Upper lobe of left lung (tissue), 6 donors: ENCODE measurements at regions not wholly inside any gene's neighbourhood (a gene's known extent, or its start where the extent isn't known, plus 50 kb on each side); places are given as distances from the start of the nearest gene placed in this dataset.
"Not testable (repeated sequence)": the region's sequence is repeated elsewhere in the genome, so short reads cannot be mapped to it uniquely, and the experiment has no call there.

ENCODE experiments used
- ATAC-seq, 2 donors: fragments of 200-7000 bp; cut with Tn5 transposase; one replicate each; pipeline ENCODE4 v1.9.1; 2022; ENCODE audit warnings: mild to moderate bottlenecking in 2 of 2, moderate library complexity in 2 of 2; ENCODE audit not compliant: low FRiP score in 2 of 2
- DNase-seq, 2 donors: peaks; one replicate each; pipeline ENCODE4 v3.0.0-alpha.2; 2019 to 2020
- H3K27ac ChIP-seq, 4 donors: fragments of 200-600 bp; sonication (generic); one replicate each; pipeline ENCODE4 v1.5.1; 2016 to 2019
- H3K27me3 ChIP-seq, 4 donors: fragments of 200-600 bp; sonication (generic); one replicate each; pipeline ENCODE4 v1.5.1; 2017 to 2019
- H3K36me3 ChIP-seq, 4 donors: fragments of 200-600 bp; sonication (generic); one replicate each; pipeline ENCODE4 v1.5.1; 2016 to 2019
- H3K4me1 ChIP-seq, 4 donors: fragments of 200-600 bp; sonication (generic); one replicate each; pipeline ENCODE4 v1.5.1; 2018 to 2019
- H3K4me3 ChIP-seq, 4 donors: fragments of 200-600 bp; sonication (generic); one replicate each; pipeline ENCODE4 v1.5.1; 2017 to 2019; ENCODE audit warnings: mild to moderate bottlenecking in 2 of 4, moderate library complexity in 1 of 4
- H3K9me3 ChIP-seq, 4 donors: fragments of 200-600 bp; sonication (generic); one replicate each; pipeline ENCODE4 v1.5.1; 2018 to 2019
- EP300 ChIP-seq, 4 donors: sonication (generic); formaldehyde crosslinking; IDR thresholded peaks; one replicate each; pipeline ENCODE4 v1.5.1; 2017; ENCODE audit warnings: antibody characterized with exemption in 4 of 4, control low read depth in 2 of 4
- POLR2A ChIP-seq, 4 donors: fragments of 450-650 bp; IDR thresholded peaks; one replicate each; pipeline ENCODE4 v1.5.1; 2016 to 2017; ENCODE audit warnings: antibody characterized with exemption in 4 of 4, mild to moderate bottlenecking in 2 of 4
- POLR2AphosphoS5 ChIP-seq, 2 donors: sonication (generic); formaldehyde crosslinking; IDR thresholded peaks; one replicate each; pipeline ENCODE4 v1.5.1; 2017; ENCODE audit warnings: antibody characterized with exemption in 2 of 2
- WGBS, 2 donors: methylation state at CpG; one replicate each; pipeline ENCODE4 v1.1.5; 2017 to 2018; 5-methylcytosine and 5-hydroxymethylcytosine counted together
- TF ChIP-seq, protein P1 (sequence below), 6 experiments: fragments of 450-650 bp in 4 of 6; fragments of 200-600 bp in 2 of 6; sonication (generic) in 2 of 6; IDR thresholded peaks; one replicate each; pipeline ENCODE4 v1.5.1; 2016 to 2019; ENCODE audit warnings: antibody characterized with exemption in 6 of 6
- donor health status: DM: no; HTN: no; CAD: no; lungs with moderate emphysema.
- donor health status: DM: no; HTN: yes; CAD: no; lungs with severe emphysema.

- no peak for DNase-seq
- no peak overlapping the region for H3K27ac ChIP-seq
These were observed 868.0 kb downstream of the KCNMA1 start for GRCh38 chr10:76769582-76769981.

DNA sequence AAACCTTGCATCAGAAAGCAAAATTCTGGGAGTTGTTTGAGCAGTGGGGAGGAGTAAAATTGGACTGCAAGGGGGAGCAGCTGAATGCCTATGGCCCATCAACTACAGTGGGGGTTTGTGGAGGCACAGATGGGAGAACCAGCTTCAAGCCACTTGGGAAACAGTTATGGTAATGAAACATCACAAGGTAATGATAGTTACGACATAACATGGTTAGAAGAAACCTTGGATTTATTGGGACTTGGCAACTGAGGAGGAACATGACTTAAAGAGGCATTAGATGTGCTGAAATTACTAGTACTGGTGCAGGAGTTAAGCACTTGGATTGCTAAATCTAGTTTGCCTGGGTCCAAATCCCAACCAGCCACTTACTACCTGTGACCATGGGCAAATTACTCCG, 868.4 kb downstream of the KCNMA1 start:
- no peaks in the 10 kb centered on the region for H3K36me3 ChIP-seq
- no peak overlapping the region for H3K27ac ChIP-seq
- no peak overlapping the region for H3K4me3 ChIP-seq
- WGBS, 2 donors, result 95 to 96% methylated on average over 2 of the region's 2 CpGs
- H3K9me3 ChIP-seq, result peaks cover 0 to 2% (median 0%) of the 10 kb centered on the region in 4 donors
- H3K27me3 ChIP-seq, result no peaks in the 10 kb centered on the region
- ATAC-seq (no peak), DNase-seq (no peak)
- TF ChIP-seq POLR2A (IDR thresholded peaks at IDR 0.05) (no peak), EP300 (IDR thresholded peaks at IDR 0.05) (no peak), POLR2AphosphoS5 (IDR thresholded peaks at IDR 0.05) (no peak)
- TF ChIP-seq, protein P1, sequence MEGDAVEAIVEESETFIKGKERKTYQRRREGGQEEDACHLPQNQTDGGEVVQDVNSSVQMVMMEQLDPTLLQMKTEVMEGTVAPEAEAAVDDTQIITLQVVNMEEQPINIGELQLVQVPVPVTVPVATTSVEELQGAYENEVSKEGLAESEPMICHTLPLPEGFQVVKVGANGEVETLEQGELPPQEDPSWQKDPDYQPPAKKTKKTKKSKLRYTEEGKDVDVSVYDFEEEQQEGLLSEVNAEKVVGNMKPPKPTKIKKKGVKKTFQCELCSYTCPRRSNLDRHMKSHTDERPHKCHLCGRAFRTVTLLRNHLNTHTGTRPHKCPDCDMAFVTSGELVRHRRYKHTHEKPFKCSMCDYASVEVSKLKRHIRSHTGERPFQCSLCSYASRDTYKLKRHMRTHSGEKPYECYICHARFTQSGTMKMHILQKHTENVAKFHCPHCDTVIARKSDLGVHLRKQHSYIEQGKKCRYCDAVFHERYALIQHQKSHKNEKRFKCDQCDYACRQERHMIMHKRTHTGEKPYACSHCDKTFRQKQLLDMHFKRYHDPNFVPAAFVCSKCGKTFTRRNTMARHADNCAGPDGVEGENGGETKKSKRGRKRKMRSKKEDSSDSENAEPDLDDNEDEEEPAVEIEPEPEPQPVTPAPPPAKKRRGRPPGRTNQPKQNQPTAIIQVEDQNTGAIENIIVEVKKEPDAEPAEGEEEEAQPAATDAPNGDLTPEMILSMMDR (IDR thresholded peaks at IDR 0.05), result no peak
- no peaks in the 10 kb centered on the region for H3K4me1 ChIP-seq

More at GRCh38 chr10:76769582-76769981, 868.0 kb downstream of the KCNMA1 start:
- Histone ChIP-seq H3K27me3 (no peaks in the 10 kb centered on the region), H3K9me3 (peaks cover 0 to 6% (median 0%) of the 10 kb centered on the region in 4 donors), H3K4me3 (no peak overlapping the region), H3K4me1 (no peaks in the 10 kb centered on the region), H3K36me3 (no peaks in the 10 kb centered on the region)
- ATAC-seq, result no peak
- TF ChIP-seq EP300 (IDR thresholded peaks at IDR 0.05), result no peak
- TF ChIP-seq POLR2AphosphoS5 (IDR thresholded peaks at IDR 0.05), result no peak
- no peak for TF ChIP-seq POLR2A (IDR thresholded peaks at IDR 0.05)
- TF ChIP-seq, protein P1 (IDR thresholded peaks at IDR 0.05), result no peak

DNA sequence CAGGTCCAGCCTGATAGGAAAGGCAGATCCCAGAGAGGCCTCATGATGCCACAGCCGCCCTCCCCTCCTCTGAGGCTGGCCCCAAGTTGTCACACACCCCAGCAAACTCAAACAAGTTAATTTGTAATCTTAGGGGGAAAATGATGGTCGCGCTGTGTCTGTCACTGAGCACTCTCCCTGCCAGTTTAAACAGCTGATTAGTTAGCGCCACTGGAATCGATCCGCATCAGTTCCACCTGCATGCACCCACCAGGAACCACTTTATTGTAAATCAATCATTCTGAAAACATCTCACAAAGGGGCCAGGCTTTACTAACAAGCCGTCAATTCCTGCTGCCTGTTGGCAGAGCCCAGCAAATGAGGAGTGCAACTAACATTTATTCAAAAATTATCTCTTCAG, 870.9 kb downstream of the KCNMA1 start:
- Histone ChIP-seq H3K9me3 (no peaks in the 10 kb centered on the region), H3K27ac (no peak overlapping the region), H3K4me1 (no peaks in the 10 kb centered on the region), H3K36me3 (no peaks in the 10 kb centered on the region), H3K27me3 (no peaks in the 10 kb centered on the region), H3K4me3 (no peak overlapping the region)
- 89 to 98% methylated on average over 7 of the region's 7 CpGs for WGBS, 2 donors
- TF ChIP-seq POLR2A (IDR thresholded peaks at IDR 0.05) (no peak), EP300 (IDR thresholded peaks at IDR 0.05) (no peak), POLR2AphosphoS5 (IDR thresholded peaks at IDR 0.05) (no peak)
- TF ChIP-seq, protein P1 (IDR thresholded peaks at IDR 0.05), result no peak
- ATAC-seq, result no peak
- DNase-seq, result no peak

DNA sequence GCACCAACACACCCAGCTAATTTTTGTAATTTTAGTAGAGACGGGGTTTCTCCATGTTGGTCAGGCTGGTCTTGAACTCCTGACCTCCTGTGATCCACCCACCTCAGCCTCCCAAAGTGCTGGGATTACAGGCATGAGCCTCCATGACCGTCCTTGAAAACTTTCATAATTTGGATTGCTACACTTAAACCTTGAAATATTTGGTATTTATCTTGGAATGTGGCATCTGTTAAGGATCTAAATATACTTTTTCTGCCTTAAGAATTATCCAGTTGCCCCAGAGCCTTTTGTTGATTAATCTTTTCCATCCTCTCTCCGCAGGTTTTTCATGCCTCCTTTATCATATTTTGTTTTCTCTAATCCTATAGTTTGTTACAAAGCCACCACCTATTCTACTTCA, 872.7 kb downstream of the KCNMA1 start:
- not testable (repeated sequence) for H3K9me3 ChIP-seq, H3K27ac ChIP-seq, H3K4me3 ChIP-seq, DNase-seq, ATAC-seq, H3K27me3 ChIP-seq, H3K36me3 ChIP-seq, H3K4me1 ChIP-seq
- 82 to 85% methylated on average over 3 of the region's 3 CpGs for WGBS, 2 donors

GRCh38 chr10:76764177-76764576, 873.4 kb downstream of the KCNMA1 start:
- Histone ChIP-seq H3K27ac (no peak overlapping the region), H3K27me3 (no peaks in the 10 kb centered on the region), H3K4me1 (no peaks in the 10 kb centered on the region), H3K4me3 (no peak overlapping the region), H3K36me3 (no peaks in the 10 kb centered on the region), H3K9me3 (no peaks in the 10 kb centered on the region)
- WGBS, 2 donors, result 82 to 89% methylated on average over 3 of the region's 3 CpGs
- DNase-seq (no peak), ATAC-seq (no peak)
- TF ChIP-seq EP300 (IDR thresholded peaks at IDR 0.05) (no peak), POLR2AphosphoS5 (IDR thresholded peaks at IDR 0.05) (no peak), POLR2A (IDR thresholded peaks at IDR 0.05) (no peak)
- TF ChIP-seq, protein P1 (IDR thresholded peaks at IDR 0.05), result no peak
